ENCODE measurements at regions not wholly inside any gene's neighbourhood (a gene's known extent, or its start where the extent isn't known, plus 50 kb on each side); places are given as distances from the start of the nearest gene placed in this dataset.

DNA sequence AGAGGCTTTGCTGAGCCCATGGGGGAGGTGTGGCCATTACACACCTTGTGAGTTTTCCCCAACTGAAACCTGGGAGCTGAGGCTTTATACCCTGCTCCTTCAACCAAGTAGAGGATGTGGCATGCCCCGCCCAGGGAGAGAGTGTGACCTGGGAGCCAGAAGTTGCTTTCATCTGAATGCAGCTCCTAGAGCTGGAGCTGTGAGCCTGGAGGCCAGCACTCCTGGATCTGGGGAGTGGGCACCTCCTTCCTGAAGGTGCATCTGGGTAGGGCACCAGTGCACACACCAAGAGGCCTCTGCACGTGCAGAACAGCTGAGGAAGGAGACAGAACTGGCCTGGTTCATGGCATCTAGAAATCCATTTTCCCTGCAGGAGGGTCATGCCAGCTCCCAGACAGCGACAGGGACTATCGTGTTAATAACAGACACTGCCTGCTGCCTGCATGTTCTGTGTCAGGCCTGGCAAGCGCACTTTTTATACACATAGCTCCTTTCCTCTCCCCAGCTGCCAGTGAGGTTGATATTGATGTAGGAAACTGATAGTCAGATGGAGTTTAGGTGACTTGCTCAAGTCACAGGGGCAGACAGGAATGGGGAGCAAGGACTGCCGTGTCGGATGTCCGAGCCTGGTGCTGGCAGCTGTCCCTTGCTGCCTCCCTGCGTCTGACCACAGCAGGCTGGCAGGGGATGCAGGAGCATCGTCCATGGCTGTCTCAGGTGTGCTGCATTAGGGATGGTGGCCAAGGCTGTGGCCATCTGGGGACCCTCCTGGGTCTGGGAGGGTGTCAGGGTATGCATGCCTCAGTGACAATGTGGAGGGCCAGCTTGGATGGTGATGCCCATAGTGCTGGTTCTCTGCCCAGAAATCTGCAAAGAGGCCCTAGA is 189.9 kb upstream of the CXCL12 start:
- no peak for DNase-seq
- no peaks in the 10 kb centered on the region for H3K36me3 ChIP-seq (ENCODE audit: control insufficient read depth in 4 of 4, insufficient read depth in 4 of 4, low read length in 4 of 4)
- no peak overlapping the region for H3K9ac ChIP-seq (ENCODE audit: insufficient read depth in 1 of 2, low read length in 2 of 2)
- WGBS, 2 donors: 83 to 94% methylated on average over 10 of the region's 10 CpGs
- peaks cover 0 to 3% (median 0%) of the 10 kb centered on the region in 4 donors for H3K9me3 ChIP-seq (ENCODE audit: control insufficient read depth in 4 of 4, insufficient read depth in 3 of 4, low read length in 3 of 4)
- no peak overlapping the region for H3K4me3 ChIP-seq
- ATAC-seq (ENCODE audit: insufficient read depth, low FRiP score): no peak
- no peaks in the 10 kb centered on the region for H3K4me1 ChIP-seq (ENCODE audit: control insufficient read depth in 5 of 5, insufficient read depth in 5 of 5, low read length in 5 of 5)
- H3K27me3 ChIP-seq (ENCODE audit: control insufficient read depth in 3 of 3, insufficient read depth in 3 of 3, low read length in 2 of 3): peaks cover 0 to 2% (median 0%) of the 10 kb centered on the region in 3 donors
- no peak overlapping the region for H3K27ac ChIP-seq (ENCODE audit: low read depth in 1 of 2, low read length in 1 of 2)
- TF ChIP-seq, protein P1, sequence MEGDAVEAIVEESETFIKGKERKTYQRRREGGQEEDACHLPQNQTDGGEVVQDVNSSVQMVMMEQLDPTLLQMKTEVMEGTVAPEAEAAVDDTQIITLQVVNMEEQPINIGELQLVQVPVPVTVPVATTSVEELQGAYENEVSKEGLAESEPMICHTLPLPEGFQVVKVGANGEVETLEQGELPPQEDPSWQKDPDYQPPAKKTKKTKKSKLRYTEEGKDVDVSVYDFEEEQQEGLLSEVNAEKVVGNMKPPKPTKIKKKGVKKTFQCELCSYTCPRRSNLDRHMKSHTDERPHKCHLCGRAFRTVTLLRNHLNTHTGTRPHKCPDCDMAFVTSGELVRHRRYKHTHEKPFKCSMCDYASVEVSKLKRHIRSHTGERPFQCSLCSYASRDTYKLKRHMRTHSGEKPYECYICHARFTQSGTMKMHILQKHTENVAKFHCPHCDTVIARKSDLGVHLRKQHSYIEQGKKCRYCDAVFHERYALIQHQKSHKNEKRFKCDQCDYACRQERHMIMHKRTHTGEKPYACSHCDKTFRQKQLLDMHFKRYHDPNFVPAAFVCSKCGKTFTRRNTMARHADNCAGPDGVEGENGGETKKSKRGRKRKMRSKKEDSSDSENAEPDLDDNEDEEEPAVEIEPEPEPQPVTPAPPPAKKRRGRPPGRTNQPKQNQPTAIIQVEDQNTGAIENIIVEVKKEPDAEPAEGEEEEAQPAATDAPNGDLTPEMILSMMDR (IDR thresholded peaks at IDR 0.05; ENCODE audit: control extremely low read depth, extremely low read depth): no peak

DNA sequence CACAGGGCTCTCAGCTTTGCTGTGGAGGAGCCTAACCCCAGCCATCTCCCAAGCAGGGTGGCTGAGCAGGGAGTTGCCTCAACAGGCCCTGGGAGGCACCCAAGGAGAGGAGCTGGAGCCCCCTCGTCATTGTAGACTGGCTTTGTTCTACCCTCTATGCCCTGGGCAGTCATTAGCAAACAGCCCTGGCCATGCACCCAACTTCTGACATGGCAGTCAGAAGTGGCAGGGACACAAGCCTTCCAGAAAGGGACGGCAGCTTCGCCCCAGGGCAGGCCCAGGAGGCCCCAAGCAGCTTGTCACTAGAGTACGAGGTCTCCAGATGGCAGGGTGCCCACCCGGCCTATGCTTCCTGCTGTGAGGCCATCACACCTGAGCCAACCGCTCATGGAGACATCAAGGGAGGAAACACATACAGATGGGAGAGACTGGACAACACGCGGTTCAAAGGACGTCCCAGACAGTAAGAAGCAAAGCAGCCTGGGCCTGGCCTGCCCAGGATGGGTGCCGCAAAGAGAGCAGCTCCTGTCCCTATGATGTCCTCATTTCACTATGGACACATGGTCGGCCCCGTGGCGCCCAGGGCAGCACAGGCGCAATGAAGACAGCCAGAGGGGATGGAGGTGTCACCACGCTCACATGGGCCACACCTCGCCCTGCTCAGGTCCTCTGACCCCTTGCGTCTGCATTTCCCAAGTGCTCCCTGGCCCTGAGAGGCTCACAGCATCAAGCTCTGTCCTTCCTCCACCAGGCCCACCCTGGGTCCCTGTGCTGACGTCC is 190.9 kb upstream of the CXCL12 start:
- peaks cover 0 to 3% (median 0%) of the 10 kb centered on the region in 4 donors for H3K9me3 ChIP-seq (ENCODE audit: control insufficient read depth in 4 of 4, insufficient read depth in 3 of 4, low read length in 3 of 4)
- 88 to 93% methylated on average over 18 of the region's 18 CpGs for WGBS, 2 donors
- no peaks in the 10 kb centered on the region for H3K36me3 ChIP-seq (ENCODE audit: control insufficient read depth in 4 of 4, insufficient read depth in 4 of 4, low read length in 4 of 4)
- H3K4me3 ChIP-seq: no peak overlapping the region
- H3K27ac ChIP-seq (ENCODE audit: low read depth in 1 of 2, low read length in 1 of 2): no peak overlapping the region
- H3K4me1 ChIP-seq (ENCODE audit: control insufficient read depth in 5 of 5, insufficient read depth in 5 of 5, low read length in 5 of 5): no peaks in the 10 kb centered on the region
- ATAC-seq (ENCODE audit: insufficient read depth, low FRiP score) (no peak), DNase-seq (no peak)
- TF ChIP-seq, protein P1 (IDR thresholded peaks at IDR 0.05; ENCODE audit: control extremely low read depth, extremely low read depth): no peak
- H3K9ac ChIP-seq (ENCODE audit: insufficient read depth in 1 of 2, low read length in 2 of 2): no peak overlapping the region
- H3K27me3 ChIP-seq (ENCODE audit: control insufficient read depth in 3 of 3, insufficient read depth in 3 of 3, low read length in 2 of 3): peaks cover 0 to 2% (median 0%) of the 10 kb centered on the region in 3 donors

DNA sequence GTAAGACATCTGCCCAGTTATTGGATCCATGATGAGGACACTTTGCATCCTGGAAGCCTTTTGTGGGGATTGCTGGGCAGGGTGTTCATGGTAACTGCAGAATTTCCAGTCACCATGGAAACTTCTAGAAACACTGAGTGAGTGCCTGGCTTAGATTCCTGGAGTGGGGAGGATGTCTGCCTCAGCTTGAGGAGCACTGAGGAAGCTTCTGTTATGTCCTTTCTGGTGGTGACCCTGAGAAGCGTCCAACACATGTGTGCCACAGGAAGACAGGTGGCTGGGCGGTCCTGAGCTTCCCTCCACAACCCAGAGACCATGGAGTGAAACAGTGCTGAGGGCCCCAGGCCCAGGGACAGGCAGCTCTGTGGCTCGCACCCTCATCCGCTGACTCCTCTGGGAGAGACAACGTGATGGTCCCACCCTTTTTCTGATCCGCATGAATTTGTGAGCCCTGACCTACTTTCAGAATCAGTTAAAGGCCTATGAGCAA is 191.8 kb upstream of the CXCL12 start:
- Histone ChIP-seq H3K4me1 (ENCODE audit: control insufficient read depth in 5 of 5, insufficient read depth in 5 of 5, low read length in 5 of 5) (no peaks in the 10 kb centered on the region), H3K27me3 (ENCODE audit: control insufficient read depth in 3 of 3, insufficient read depth in 3 of 3, low read length in 2 of 3) (peaks cover 0 to 2% (median 0%) of the 10 kb centered on the region in 3 donors), H3K9me3 (ENCODE audit: control insufficient read depth in 4 of 4, insufficient read depth in 3 of 4, low read length in 3 of 4) (peaks cover 0 to 3% (median 0%) of the 10 kb centered on the region in 4 donors), H3K9ac (ENCODE audit: insufficient read depth in 1 of 2, low read length in 2 of 2) (no peak overlapping the region), H3K4me3 (no peak overlapping the region), H3K36me3 (ENCODE audit: control insufficient read depth in 4 of 4, insufficient read depth in 4 of 4, low read length in 4 of 4) (no peaks in the 10 kb centered on the region), H3K27ac (ENCODE audit: low read depth in 1 of 2, low read length in 1 of 2) (peak overlapping the region in 1 of 2 donors; percentile 12)
- WGBS, 2 donors: 76 to 84% methylated on average over 6 of the region's 6 CpGs
- ATAC-seq (ENCODE audit: insufficient read depth, low FRiP score) (peak; percentile 21), DNase-seq (peak in 2 of 3 donors; percentile 10 to 11)
- TF ChIP-seq, protein P1 (IDR thresholded peaks at IDR 0.05; ENCODE audit: control extremely low read depth, extremely low read depth): no peak
